ENCODE measurements at regions not wholly inside any gene's neighbourhood (a gene's known extent, or its start where the extent isn't known, plus 50 kb on each side); places are given as distances from the start of the nearest gene placed in this dataset.

DNA sequence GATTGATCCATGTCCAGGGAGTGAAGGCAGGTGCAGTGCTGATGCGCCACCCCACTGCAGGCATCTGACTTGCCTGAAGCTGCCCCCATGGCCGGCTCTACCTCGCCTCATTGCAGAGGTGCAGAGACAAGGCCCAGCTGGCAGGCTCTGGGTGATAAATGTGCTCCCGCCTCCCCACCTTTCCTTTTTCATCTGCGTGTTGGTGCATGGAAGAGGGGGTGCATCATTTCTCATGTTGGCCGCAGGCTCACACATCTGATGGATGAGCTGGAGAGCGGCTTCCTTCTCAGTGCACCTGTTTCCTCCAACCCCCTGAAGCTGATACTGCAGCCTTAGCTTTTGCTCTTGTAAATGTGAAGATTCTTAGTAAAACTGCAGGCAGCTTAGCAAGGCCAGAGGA lies 306.0 kb upstream of the KAZN start:
- Histone ChIP-seq H3K36me3 (ENCODE audit: low read length) (no peaks in the 10 kb centered on the region), H3K9me3 (ENCODE audit: insufficient read depth, low read length) (no peaks in the 10 kb centered on the region), H2AFZ (ENCODE audit: low read depth, low read length, severe bottlenecking) (no peak overlapping the region), H3K9ac (ENCODE audit: low read length) (no peak overlapping the region), H3K4me3 (ENCODE audit: insufficient read depth, low read length, poor library complexity, severe bottlenecking) (no peak overlapping the region), H3K27ac (ENCODE audit: low read depth, low read length) (no peak overlapping the region), H3K9me2 (replicated peaks; ENCODE audit: insufficient read depth, low read length) (no peaks in the 10 kb centered on the region), H4K20me1 (ENCODE audit: low read depth, low read length) (no peaks in the 10 kb centered on the region), H3K4me2 (ENCODE audit: low read depth, low read length, poor library complexity, severe bottlenecking) (no peak overlapping the region), H3K27me3 (ENCODE audit: low read length) (no peaks in the 10 kb centered on the region), H3K79me2 (ENCODE audit: insufficient read depth, low read length) (no peaks in the 10 kb centered on the region), H3F3A (ENCODE audit: insufficient read depth) (no peaks in the 10 kb centered on the region)
- TF ChIP-seq, protein P1, sequence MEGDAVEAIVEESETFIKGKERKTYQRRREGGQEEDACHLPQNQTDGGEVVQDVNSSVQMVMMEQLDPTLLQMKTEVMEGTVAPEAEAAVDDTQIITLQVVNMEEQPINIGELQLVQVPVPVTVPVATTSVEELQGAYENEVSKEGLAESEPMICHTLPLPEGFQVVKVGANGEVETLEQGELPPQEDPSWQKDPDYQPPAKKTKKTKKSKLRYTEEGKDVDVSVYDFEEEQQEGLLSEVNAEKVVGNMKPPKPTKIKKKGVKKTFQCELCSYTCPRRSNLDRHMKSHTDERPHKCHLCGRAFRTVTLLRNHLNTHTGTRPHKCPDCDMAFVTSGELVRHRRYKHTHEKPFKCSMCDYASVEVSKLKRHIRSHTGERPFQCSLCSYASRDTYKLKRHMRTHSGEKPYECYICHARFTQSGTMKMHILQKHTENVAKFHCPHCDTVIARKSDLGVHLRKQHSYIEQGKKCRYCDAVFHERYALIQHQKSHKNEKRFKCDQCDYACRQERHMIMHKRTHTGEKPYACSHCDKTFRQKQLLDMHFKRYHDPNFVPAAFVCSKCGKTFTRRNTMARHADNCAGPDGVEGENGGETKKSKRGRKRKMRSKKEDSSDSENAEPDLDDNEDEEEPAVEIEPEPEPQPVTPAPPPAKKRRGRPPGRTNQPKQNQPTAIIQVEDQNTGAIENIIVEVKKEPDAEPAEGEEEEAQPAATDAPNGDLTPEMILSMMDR (IDR thresholded peaks at IDR 0.05; ENCODE audit: insufficient read depth, low read length, poor library complexity, severe bottlenecking), result no peak
- TF ChIP-seq EZH2phosphoT487 (conservative IDR thresholded peaks at IDR 0.05; ENCODE audit: low read length), result no peak

DNA sequence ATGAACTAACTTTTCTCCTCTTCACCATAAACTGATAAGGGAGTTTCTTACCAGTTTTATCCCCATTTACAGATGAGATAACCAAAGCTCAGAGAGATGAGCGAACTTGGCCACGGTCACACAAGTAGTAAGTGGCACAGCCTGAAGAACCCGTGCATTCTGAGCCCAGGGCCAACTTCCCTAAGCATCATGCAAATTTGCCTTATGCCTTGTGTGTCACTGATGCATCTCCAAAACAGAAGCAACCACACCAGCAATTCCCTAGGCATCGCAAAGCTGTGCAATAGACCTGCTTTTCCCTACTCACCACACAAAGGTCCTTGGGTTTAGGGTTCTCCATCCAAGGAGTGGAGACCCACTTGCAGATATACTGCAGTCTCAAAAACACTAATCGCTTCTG lies 304.5 kb upstream of the KAZN start:
- no peak overlapping the region for H3K27ac ChIP-seq (ENCODE audit: low read depth, low read length)
- H3K79me2 ChIP-seq (ENCODE audit: insufficient read depth, low read length), result no peaks in the 10 kb centered on the region
- H3K4me2 ChIP-seq (ENCODE audit: low read depth, low read length, poor library complexity, severe bottlenecking), result no peak overlapping the region

DNA sequence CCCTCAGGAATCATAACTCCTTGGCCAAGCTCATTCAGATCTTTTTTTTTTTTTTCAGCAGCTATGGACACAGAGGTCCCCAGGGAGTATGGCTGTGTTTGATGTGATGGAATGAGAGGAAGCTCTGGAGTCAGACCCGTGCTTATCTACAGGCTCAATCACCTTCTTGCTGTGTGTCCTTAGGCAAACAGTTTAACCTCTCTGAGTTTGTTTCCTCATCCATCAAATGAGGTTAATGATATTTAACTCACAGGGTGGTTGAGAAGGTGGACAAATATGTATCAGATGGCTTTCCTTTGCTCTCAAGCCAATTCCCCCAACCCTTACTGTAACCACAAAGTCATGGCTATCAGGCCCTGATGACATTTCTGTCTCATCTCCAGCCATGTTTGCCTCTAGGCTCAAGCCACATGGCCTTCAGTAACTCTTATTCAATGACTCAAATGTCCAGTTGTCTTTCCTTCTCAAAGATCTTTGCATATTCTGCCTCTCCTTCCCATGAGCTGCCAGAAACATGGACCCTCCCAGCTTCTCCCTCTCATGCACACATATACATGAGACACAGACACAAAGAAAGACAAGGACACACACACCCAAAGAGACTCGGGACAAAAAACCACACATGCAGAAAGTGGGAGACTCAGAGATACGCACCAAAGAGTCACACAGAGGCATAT lies 303.5 kb upstream of the KAZN start:
- no peak overlapping the region for H3K4me3 ChIP-seq (ENCODE audit: insufficient read depth, low read length, poor library complexity, severe bottlenecking)
- H3K9me2 ChIP-seq (replicated peaks; ENCODE audit: insufficient read depth, low read length), result no peaks in the 10 kb centered on the region
- H3K9ac ChIP-seq (ENCODE audit: low read length), result no peak overlapping the region
- H3K4me2 ChIP-seq (ENCODE audit: low read depth, low read length, poor library complexity, severe bottlenecking), result no peak overlapping the region
- H3K79me2 ChIP-seq (ENCODE audit: insufficient read depth, low read length), result no peaks in the 10 kb centered on the region
- H3K9me3 ChIP-seq (ENCODE audit: insufficient read depth, low read length), result no peaks in the 10 kb centered on the region
- H3F3A ChIP-seq (ENCODE audit: insufficient read depth), result no peaks in the 10 kb centered on the region
- no peak overlapping the region for H2AFZ ChIP-seq (ENCODE audit: low read depth, low read length, severe bottlenecking)
- TF ChIP-seq EZH2phosphoT487 (conservative IDR thresholded peaks at IDR 0.05; ENCODE audit: low read length), result no peak
- TF ChIP-seq, protein P1 (IDR thresholded peaks at IDR 0.05; ENCODE audit: insufficient read depth, low read length, poor library complexity, severe bottlenecking), result no peak
- H4K20me1 ChIP-seq (ENCODE audit: low read depth, low read length), result no peaks in the 10 kb centered on the region
- H3K27me3 ChIP-seq (ENCODE audit: low read length), result no peaks in the 10 kb centered on the region
- no peaks in the 10 kb centered on the region for H3K36me3 ChIP-seq (ENCODE audit: low read length)
- no peak overlapping the region for H3K27ac ChIP-seq (ENCODE audit: low read depth, low read length)

More for the DNA sequence above, 304.5 kb upstream of the KAZN start:
- Histone ChIP-seq H3K4me3 (ENCODE audit: insufficient read depth, low read length, poor library complexity, severe bottlenecking) (no peak overlapping the region), H4K20me1 (ENCODE audit: low read depth, low read length) (no peaks in the 10 kb centered on the region), H3K9me2 (replicated peaks; ENCODE audit: insufficient read depth, low read length) (no peaks in the 10 kb centered on the region), H3K36me3 (ENCODE audit: low read length) (no peaks in the 10 kb centered on the region), H3K27me3 (ENCODE audit: low read length) (no peaks in the 10 kb centered on the region), H3K9me3 (ENCODE audit: insufficient read depth, low read length) (no peaks in the 10 kb centered on the region), H3K9ac (ENCODE audit: low read length) (no peak overlapping the region), H3F3A (ENCODE audit: insufficient read depth) (no peaks in the 10 kb centered on the region), H2AFZ (ENCODE audit: low read depth, low read length, severe bottlenecking) (no peak overlapping the region)
- TF ChIP-seq, protein P1 (IDR thresholded peaks at IDR 0.05; ENCODE audit: insufficient read depth, low read length, poor library complexity, severe bottlenecking), result no peak
- TF ChIP-seq EZH2phosphoT487 (conservative IDR thresholded peaks at IDR 0.05; ENCODE audit: low read length), result no peak

Measured in SU-DHL-6 (cell line).